H9 (cell line): ENCODE measurements at regions not wholly inside any gene's neighbourhood (a gene's known extent, or its start where the extent isn't known, plus 50 kb on each side); places are given as distances from the start of the nearest gene placed in this dataset.

Source experiments
- DNase-seq: peaks from one replicate; pipeline ENCODE4 v3.0.0-alpha.2; 2017
- H2AFZ ChIP-seq: one replicate; pipeline ENCODE4 v1.6.1; 2013; ENCODE audit warnings: mild to moderate bottlenecking, low read length, control low read depth, moderate library complexity
- H2AK5ac ChIP-seq: 2 replicates; pipeline ENCODE4 v1.6.1; 2013; ENCODE audit warnings: low read length, control low read depth, mixed read lengths; ENCODE audit not compliant: insufficient read length
- H2BK120ac ChIP-seq: one replicate; pipeline ENCODE4 v1.6.1; 2013; ENCODE audit warnings: low read depth, mild to moderate bottlenecking, low read length, control low read depth, inconsistent platforms; ENCODE audit not compliant: poor library complexity, severe bottlenecking
- H2BK12ac ChIP-seq: 2 replicates; pipeline ENCODE4 v1.6.1; 2013; ENCODE audit warnings: low read length, control low read depth, mixed read lengths, low read depth; ENCODE audit not compliant: insufficient read length
- H2BK15ac ChIP-seq: 2 replicates; pipeline ENCODE4 v1.6.1; 2013; ENCODE audit warnings: low read depth, low read length, control low read depth
- H2BK20ac ChIP-seq: one replicate; pipeline ENCODE4 v1.6.1; 2013; ENCODE audit warnings: low read depth, mild to moderate bottlenecking, low read length, control low read depth, inconsistent platforms; ENCODE audit not compliant: poor library complexity, severe bottlenecking
- H2BK5ac ChIP-seq: 2 replicates; pipeline ENCODE4 v1.6.1; 2013; ENCODE audit warnings: low read length, control low read depth, mixed read lengths; ENCODE audit not compliant: insufficient read length
- H3K14ac ChIP-seq: 2 replicates; pipeline ENCODE4 v1.6.1; 2013; ENCODE audit warnings: low read length, control low read depth; ENCODE audit not compliant: insufficient read depth
- H3K18ac ChIP-seq: 2 replicates; pipeline ENCODE4 v1.6.1; 2013; ENCODE audit warnings: low read depth, mild to moderate bottlenecking, mixed read lengths, low read length, control low read depth; ENCODE audit not compliant: insufficient read length
- H3K23ac ChIP-seq: 2 replicates; pipeline ENCODE4 v1.6.1; 2013; ENCODE audit warnings: low read length, control low read depth, mixed read lengths, low read depth; ENCODE audit not compliant: insufficient read length
- H3K23me2 ChIP-seq: 2 replicates; pipeline ENCODE4 v1.6.1; 2013; ENCODE audit warnings: low read depth, mild to moderate bottlenecking, mixed read lengths, low read length, control low read depth; ENCODE audit not compliant: insufficient read length, poor library complexity, severe bottlenecking
- H3K27ac ChIP-seq: 2 replicates; pipeline ENCODE4 v1.5.1; 2013; ENCODE audit warnings: low read length, control low read depth, mixed read lengths, low read depth; ENCODE audit not compliant: insufficient read length
- H3K27me3 ChIP-seq: 2 replicates; pipeline ENCODE4 v1.6.1; 2013; ENCODE audit warnings: low read length, control low read depth, inconsistent platforms; ENCODE audit not compliant: insufficient read depth
- H3K4ac ChIP-seq: 2 replicates; pipeline ENCODE4 v1.6.1; 2013; ENCODE audit warnings: low read depth, mild to moderate bottlenecking, control low read depth, inconsistent platforms, low read length, moderate library complexity
- H3K4me1 ChIP-seq: 2 replicates; pipeline ENCODE4 v1.6.1; 2013; ENCODE audit warnings: low read length, control low read depth, inconsistent platforms; ENCODE audit not compliant: insufficient read depth
- H3K4me2 ChIP-seq: 2 replicates; pipeline ENCODE4 v1.6.1; 2013; ENCODE audit warnings: low read length, control low read depth, mixed read lengths; ENCODE audit not compliant: insufficient read length, insufficient read depth
- H3K56ac ChIP-seq: 2 replicates; pipeline ENCODE4 v1.6.1; 2013; ENCODE audit warnings: low read depth, mild to moderate bottlenecking, mixed read lengths, low read length, control low read depth; ENCODE audit not compliant: insufficient read length
- H3K79me1 ChIP-seq: 2 replicates; pipeline ENCODE4 v1.6.1; 2013; ENCODE audit warnings: low read depth, mild to moderate bottlenecking, moderate library complexity, low read length, control low read depth, inconsistent platforms; ENCODE audit not compliant: insufficient read depth, poor library complexity, severe bottlenecking
- H3K79me2 ChIP-seq: 2 replicates; pipeline ENCODE4 v1.6.1; 2013; ENCODE audit warnings: low read length, control low read depth, inconsistent platforms; ENCODE audit not compliant: insufficient read depth
- H3K9ac ChIP-seq: 2 replicates; pipeline ENCODE4 v1.6.1; 2013; ENCODE audit warnings: low read length, control low read depth, mixed read lengths; ENCODE audit not compliant: insufficient read length; ENCODE audit errors: extremely low read depth
- H3K9me3 ChIP-seq: one replicate; pipeline ENCODE4 v1.6.1; 2013; ENCODE audit warnings: low read depth, low read length, inconsistent platforms; ENCODE audit not compliant: control insufficient read depth
- H3T11ph ChIP-seq: one replicate; pipeline ENCODE4 v1.6.1; 2013; ENCODE audit warnings: mild to moderate bottlenecking, low read length, control low read depth, inconsistent platforms
- H4K20me1 ChIP-seq: one replicate; pipeline ENCODE4 v1.6.1; 2013; ENCODE audit not compliant: control insufficient read depth, insufficient read length, insufficient read depth
- H4K5ac ChIP-seq: 2 replicates; pipeline ENCODE4 v1.6.1; 2013; ENCODE audit warnings: low read depth, mild to moderate bottlenecking, mixed read lengths, low read length, control low read depth; ENCODE audit not compliant: insufficient read length
- H4K8ac ChIP-seq: replicated peaks from 2 replicates; pipeline ENCODE4 v1.6.1; 2013; ENCODE audit warnings: low read length, control low read depth, mixed read lengths, low read depth; ENCODE audit not compliant: insufficient read length
- H4K91ac ChIP-seq: 2 replicates; pipeline ENCODE4 v1.6.1; 2013; ENCODE audit warnings: low read depth, mild to moderate bottlenecking, moderate library complexity, mixed read lengths, low read length, control low read depth; ENCODE audit not compliant: insufficient read length
- H3K27ac Mint-ChIP-seq, 3 experiments: 2 replicates in 2 of 3; 3 replicates in 1 of 3; pipeline ENCODE4 v1.8.0; 2020 to 2021; ENCODE audit warnings: mixed read lengths in 3 of 3, mild to moderate bottlenecking in 1 of 3, moderate library complexity in 1 of 3
- H3K27me3 Mint-ChIP-seq: 2 replicates; pipeline ENCODE4 v1.8.0; 2021; ENCODE audit warnings: low read depth, mild to moderate bottlenecking, moderate library complexity, mixed read lengths
- H3K36me3 Mint-ChIP-seq, 3 experiments: 2 replicates in 2 of 3; 3 replicates in 1 of 3; pipeline ENCODE4 v1.8.0; 2020 to 2021; ENCODE audit warnings: low read depth in 3 of 3, mixed read lengths in 3 of 3; ENCODE audit not compliant: insufficient read depth in 1 of 3
- H3K4me1 Mint-ChIP-seq, 2 experiments: 2 replicates each; pipeline ENCODE4 v1.8.0; 2020; ENCODE audit warnings: mixed read lengths in 2 of 2
- H3K4me3 Mint-ChIP-seq, 2 experiments: 2 replicates in 1 of 2; 3 replicates in 1 of 2; pipeline ENCODE4 v1.8.0; 2020 to 2021; ENCODE audit warnings: mild to moderate bottlenecking in 2 of 2, mixed read lengths in 2 of 2, moderate library complexity in 1 of 2
- H3K9me3 Mint-ChIP-seq, 2 experiments: 2 replicates in 1 of 2; 3 replicates in 1 of 2; pipeline ENCODE4 v1.8.0; 2020; ENCODE audit warnings: mild to moderate bottlenecking in 2 of 2, mixed read lengths in 2 of 2, moderate library complexity in 1 of 2
- WGBS: extraction: QIAGEN DNeasy Blood & Tissue Kit; methylation state at CpG from one replicate; pipeline ENCODE4 v1.1.7; 2013; ENCODE audit warnings: missing lambda C conversion rate, low lambda C conversion rate, mixed read lengths; ENCODE audit not compliant: insufficient read length; ENCODE audit errors: extremely low coverage; 5-methylcytosine and 5-hydroxymethylcytosine counted together
- TF ChIP-seq, protein P1 (sequence below): fragments of 200-600 bp; sonication (generic); conservative IDR thresholded peaks from 3 replicates; pipeline ENCODE4 v1.8.0; 2021; ENCODE audit warnings: antibody characterized with exemption, mild to moderate bottlenecking

DNA sequence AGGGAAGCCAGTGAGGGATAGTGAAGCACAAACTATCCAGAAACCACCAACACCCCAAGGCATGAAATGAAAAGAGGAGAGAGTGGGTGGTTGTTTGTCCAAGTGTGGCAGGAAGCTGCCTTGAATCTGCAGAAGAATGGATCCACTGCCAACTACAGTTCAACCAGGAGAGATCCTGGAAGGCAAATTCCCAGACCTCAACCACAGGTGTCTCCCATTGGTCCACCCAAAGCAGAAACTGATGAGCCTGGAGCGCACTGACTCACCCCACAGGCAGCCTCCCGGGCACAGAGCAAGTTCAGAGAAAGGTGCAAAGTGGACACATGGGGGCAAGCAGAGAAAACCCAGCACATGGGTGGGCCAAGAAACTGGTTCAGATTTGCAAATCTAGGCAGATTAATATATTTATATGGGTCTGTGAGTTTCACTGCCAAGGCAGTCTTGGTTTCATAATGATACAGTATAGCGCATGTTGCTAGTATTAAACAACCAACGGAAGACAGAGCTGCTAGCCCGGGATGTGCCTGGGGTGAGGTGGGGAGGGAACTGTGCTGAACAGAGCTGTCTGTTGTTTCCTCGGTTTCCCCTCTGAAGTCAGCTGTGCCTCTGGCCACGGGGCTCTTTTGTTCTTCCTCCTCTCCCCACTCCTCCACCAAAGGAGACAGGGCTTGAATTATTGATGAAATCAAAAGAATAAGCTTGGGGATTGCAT is 416.2 kb upstream of the CCDC196 start:
- H3K27me3 ChIP-seq: no peaks in the 10 kb centered on the region
- no peak overlapping the region for H2BK5ac ChIP-seq
- H3T11ph ChIP-seq: no peak overlapping the region
- H2BK15ac ChIP-seq: no peak overlapping the region
- no peak for DNase-seq
- H3K18ac ChIP-seq: no peak overlapping the region
- no peak overlapping the region for H4K8ac ChIP-seq
- no peaks in the 10 kb centered on the region for H3K9me3 ChIP-seq
- WGBS: no CpG with 5 or more reads among the region's 7 CpGs
- no peaks in the 10 kb centered on the region for H4K20me1 ChIP-seq
- no peak overlapping the region for H3K4me2 ChIP-seq
- H2BK120ac ChIP-seq: no peak overlapping the region
- no peak overlapping the region for H3K4ac ChIP-seq
- H3K4me1 Mint-ChIP-seq: peaks cover 25 to 28% of the 10 kb centered on the region in 2 experiments
- H3K4me1 ChIP-seq: no peaks in the 10 kb centered on the region
- no peaks in the 10 kb centered on the region for H3K9me3 Mint-ChIP-seq
- no peak overlapping the region for H3K56ac ChIP-seq
- no peaks in the 10 kb centered on the region for H3K79me1 ChIP-seq
- TF ChIP-seq, protein P1, sequence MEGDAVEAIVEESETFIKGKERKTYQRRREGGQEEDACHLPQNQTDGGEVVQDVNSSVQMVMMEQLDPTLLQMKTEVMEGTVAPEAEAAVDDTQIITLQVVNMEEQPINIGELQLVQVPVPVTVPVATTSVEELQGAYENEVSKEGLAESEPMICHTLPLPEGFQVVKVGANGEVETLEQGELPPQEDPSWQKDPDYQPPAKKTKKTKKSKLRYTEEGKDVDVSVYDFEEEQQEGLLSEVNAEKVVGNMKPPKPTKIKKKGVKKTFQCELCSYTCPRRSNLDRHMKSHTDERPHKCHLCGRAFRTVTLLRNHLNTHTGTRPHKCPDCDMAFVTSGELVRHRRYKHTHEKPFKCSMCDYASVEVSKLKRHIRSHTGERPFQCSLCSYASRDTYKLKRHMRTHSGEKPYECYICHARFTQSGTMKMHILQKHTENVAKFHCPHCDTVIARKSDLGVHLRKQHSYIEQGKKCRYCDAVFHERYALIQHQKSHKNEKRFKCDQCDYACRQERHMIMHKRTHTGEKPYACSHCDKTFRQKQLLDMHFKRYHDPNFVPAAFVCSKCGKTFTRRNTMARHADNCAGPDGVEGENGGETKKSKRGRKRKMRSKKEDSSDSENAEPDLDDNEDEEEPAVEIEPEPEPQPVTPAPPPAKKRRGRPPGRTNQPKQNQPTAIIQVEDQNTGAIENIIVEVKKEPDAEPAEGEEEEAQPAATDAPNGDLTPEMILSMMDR: no peak
- H3K27ac ChIP-seq: no peak overlapping the region
- no peak overlapping the region for H4K91ac ChIP-seq
- no peak overlapping the region for H3K27ac Mint-ChIP-seq
- no peak overlapping the region for H2AK5ac ChIP-seq
- no peak overlapping the region for H2BK20ac ChIP-seq
- H2BK12ac ChIP-seq: no peak overlapping the region
- peaks cover 6% of the 10 kb centered on the region; the same call in 1 of the 2 replicates for H3K27me3 Mint-ChIP-seq
- no peak overlapping the region for H3K23ac ChIP-seq
- H2AFZ ChIP-seq: no peak overlapping the region
- no peak overlapping the region for H3K4me3 Mint-ChIP-seq
- no peak overlapping the region for H3K14ac ChIP-seq
- H3K23me2 ChIP-seq: no peaks in the 10 kb centered on the region
- H3K79me2 ChIP-seq: no peaks in the 10 kb centered on the region
- no peak overlapping the region for H3K9ac ChIP-seq
- H3K36me3 Mint-ChIP-seq: no peaks in the 10 kb centered on the region; a peak in 1 of 7 replicates
- no peak overlapping the region for H4K5ac ChIP-seq
